Cardiac fibroblast (primary cell): ENCODE measurements at regions not wholly inside any gene's neighbourhood (a gene's known extent, or its start where the extent isn't known, plus 50 kb on each side); places are given as distances from the start of the nearest gene placed in this dataset.

Experiments
- DNase-seq, 2 donors: peaks; one replicate each; pipeline versions ENCODE4 v3.0.0 to v3.0.0-alpha.2; 2010; ENCODE audit warnings: low read depth in 2 of 2
- H3K4me3 ChIP-seq, 2 donors: replicated peaks in 1 of 2; 1 replicate in 1 of 2; 2 replicates in 1 of 2; pipeline ENCODE4 v1.5.1; 2011; ENCODE audit warnings: low read depth in 2 of 2, low read length in 2 of 2, mild to moderate bottlenecking in 2 of 2, moderate library complexity in 1 of 2
- CTCF ChIP-seq: IDR thresholded peaks from one replicate; pipeline ENCODE4 v1.5.1; 2011; ENCODE audit warnings: low read depth, mild to moderate bottlenecking, low read length, inconsistent platforms

- no peak overlapping the region for H3K4me3 ChIP-seq
- no peak for DNase-seq
- no peak for TF ChIP-seq CTCF
Measured at GRCh38 chr3:84265768-84266167, 693.0 kb upstream of the CADM2 start.

- DNase-seq: no peak
- H3K4me3 ChIP-seq: no peak overlapping the region
- no peak for TF ChIP-seq CTCF
Measured at GRCh38 chr3:84275532-84275931, 683.3 kb upstream of the CADM2 start.

- TF ChIP-seq CTCF: no peak
- DNase-seq: no peak
- H3K4me3 ChIP-seq: no peak overlapping the region
Measured at GRCh38 chr3:84277562-84278224, 681.1 kb upstream of the CADM2 start.

GRCh38 chr3:84292128-84292527 is 666.7 kb upstream of the CADM2 start:
- TF ChIP-seq CTCF: no peak

GRCh38 chr3:84299329-84299728 is 659.5 kb upstream of the CADM2 start:
- TF ChIP-seq CTCF: no peak
- no peak overlapping the region for H3K4me3 ChIP-seq
- no peak for DNase-seq

More at GRCh38 chr3:84292128-84292527, 666.7 kb upstream of the CADM2 start:
- no peak overlapping the region for H3K4me3 ChIP-seq
- DNase-seq: no peak

GRCh38 chr3:84304214-84304613 is 654.6 kb upstream of the CADM2 start:
- no peak for DNase-seq
- no peak for TF ChIP-seq CTCF
- no peak overlapping the region for H3K4me3 ChIP-seq

GRCh38 chr3:84307339-84307738 is 651.5 kb upstream of the CADM2 start:
- no peak for DNase-seq
- TF ChIP-seq CTCF: no peak
- H3K4me3 ChIP-seq: no peak overlapping the region
